Islet precursor cell (in vitro differentiated cells): ENCODE measurements at regions not wholly inside any gene's neighbourhood (a gene's known extent, or its start where the extent isn't known, plus 50 kb on each side); places are given as distances from the start of the nearest gene placed in this dataset.

ENCODE experiments used
- DNase-seq: peaks from one replicate; pipeline ENCODE4 v3.0.0-alpha.2; 2018

DNA sequence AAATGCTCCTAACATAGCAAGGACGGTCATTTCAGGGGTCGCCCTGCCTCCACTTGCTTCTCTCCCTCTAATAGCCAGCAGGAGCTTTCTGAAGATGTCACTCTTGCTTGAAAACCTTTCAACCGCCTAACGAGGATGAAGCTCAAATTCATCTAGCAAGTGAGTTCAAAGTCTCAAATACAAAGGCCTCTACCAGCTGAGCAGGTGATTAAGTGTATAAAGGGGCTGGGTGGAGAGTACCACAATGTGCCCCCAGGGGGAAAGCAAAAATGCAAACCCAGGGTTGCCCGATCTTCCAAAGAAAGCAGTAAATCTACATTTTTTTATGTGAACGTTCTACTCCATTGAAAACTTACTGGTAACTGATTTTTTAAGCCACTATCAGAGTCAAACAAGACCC, 50.4 kb upstream of the GRIP2 start:
- DNase-seq, result no peak

DNA sequence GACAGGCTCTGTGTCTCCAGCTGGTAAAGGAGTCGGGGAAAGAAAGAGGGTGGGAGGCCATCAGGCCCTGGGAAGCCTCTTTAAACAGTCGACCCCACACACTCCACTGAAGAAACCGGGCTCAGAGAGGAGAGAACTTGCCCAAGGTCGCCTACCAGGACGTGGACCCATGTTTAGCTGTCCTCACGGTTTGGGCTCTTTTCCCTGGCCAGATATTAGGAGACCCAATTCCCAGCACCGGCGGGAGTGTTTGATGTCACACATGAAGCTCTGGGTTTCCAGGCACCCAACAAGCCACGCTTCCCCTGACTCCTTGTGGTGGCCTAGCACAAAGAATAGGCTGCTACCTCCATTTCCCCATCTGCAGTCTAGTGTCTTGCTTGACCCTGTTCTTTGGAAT, 52.2 kb upstream of the GRIP2 start:
- DNase-seq, result no peak

DNA sequence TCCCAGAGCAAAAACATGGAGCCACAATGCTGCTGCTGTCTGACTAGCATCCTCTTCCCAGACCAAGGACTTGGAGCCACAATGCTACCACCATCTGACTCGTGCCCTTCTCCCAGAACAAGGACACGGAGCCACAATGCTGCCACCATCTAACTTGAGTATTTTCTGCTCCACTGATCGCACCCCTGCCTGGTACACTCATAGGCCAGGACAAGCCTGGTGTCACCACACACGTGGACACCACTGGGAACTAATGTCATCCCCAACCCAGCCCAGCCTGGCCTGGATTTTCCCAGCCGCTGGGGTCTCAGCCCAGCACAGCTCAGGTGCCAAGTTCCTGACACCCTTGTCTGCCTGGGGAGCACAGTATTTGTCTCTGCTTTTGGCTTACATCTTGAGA, 52.7 kb upstream of the GRIP2 start:
- DNase-seq, result no peak

DNA sequence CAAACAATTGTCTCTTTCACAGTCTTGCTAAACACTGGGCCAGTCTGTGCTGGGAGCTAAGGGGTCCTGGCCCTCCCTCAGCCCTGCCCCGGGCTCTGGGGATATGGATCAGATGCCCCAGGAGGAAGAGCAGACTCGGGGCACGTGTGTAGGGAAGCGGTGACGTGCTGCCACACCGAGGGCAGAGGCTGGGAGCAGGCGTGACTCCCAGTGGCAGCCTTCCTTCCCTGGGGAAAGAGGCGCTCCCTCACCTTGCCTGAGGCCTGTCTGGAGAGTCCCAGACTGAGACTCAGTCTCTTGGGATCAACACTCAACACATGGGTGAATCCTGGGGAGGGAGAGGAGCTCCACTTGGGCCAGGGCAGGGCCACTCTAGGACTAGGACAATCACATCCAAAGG, 54.1 kb upstream of the GRIP2 start:
- no peak for DNase-seq

DNA sequence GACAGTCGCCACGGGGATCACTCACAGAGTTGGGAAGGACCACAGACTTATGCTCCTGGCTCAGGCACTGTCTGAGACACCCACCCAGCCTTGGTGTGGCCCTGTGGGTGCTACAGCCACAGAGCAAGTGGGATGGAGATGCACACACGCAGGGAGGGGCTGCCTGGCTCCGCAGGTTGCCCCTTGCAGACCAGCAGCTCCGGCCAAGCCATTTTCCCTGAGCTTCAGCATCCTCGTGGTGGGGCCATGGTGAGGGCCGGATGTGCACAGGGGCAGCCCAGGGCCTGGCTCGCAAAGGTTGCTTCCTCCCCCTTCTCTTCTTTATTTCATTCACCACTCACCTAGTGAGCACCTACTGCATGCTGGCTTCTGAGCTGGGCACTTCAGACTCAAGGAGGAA, 55.4 kb upstream of the GRIP2 start:
- no peak for DNase-seq

DNA sequence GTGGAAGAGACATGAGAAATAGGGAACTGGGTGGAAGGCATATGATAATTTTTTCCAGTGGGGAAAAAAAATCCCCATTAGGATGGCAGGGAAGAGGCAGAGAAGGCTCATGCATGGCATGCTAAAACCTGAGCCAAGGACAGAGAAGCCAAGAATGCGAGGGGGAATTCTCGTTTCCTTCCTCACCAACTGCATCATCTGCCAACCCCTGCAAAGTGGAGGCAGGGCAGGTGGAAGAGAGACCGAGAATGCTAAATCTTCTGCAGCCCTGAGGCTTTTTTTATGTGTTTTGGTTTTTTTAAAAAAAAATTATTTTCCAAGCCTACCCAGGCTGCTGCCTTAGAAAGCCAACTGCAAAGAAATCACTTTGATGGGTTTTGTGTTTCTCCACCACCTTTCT, 54.3 kb upstream of the CCDC174 start:
- DNase-seq, result no peak

DNA sequence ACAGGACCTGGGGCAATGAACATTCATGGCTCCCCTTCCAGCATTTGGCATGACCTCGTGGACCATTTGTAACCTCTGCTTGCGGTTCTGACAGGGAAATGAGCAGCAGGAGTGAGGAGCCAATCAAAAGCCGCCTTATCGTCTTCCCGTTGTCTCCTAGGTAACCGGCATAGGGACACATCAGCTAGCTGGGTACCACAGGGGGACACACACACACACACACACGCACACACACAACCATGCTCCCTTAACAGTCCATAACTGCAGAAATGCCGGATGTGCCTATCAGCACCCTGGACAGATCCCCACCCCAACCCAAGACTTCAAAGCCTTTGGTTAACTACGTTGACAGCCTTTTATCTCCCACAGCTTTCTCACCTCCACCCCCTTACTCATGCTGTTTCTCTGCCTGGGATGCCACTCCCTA, 53.4 kb upstream of the CCDC174 start:
- peak; percentile 75 for DNase-seq

DNA sequence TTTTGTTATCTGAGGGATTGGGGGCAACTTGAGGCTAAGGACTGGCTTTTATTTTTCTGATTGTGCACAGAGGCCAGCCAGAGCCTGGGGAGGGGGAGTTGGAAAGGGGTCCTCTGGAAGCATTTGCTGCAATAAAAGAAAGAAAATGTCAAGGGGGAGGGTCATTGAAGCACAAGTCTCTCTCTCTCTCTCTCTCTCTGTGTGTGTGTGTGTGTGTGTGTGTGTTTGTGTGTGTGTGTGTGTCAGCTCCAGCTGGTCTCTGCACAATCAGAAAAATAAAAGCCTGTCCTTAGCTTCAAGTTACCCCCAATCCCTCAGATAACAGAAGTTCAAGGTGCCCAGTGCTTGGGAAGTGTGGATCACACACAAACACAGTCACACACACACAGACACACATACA, 52.1 kb upstream of the CCDC174 start:
- DNase-seq, result no peak

DNA sequence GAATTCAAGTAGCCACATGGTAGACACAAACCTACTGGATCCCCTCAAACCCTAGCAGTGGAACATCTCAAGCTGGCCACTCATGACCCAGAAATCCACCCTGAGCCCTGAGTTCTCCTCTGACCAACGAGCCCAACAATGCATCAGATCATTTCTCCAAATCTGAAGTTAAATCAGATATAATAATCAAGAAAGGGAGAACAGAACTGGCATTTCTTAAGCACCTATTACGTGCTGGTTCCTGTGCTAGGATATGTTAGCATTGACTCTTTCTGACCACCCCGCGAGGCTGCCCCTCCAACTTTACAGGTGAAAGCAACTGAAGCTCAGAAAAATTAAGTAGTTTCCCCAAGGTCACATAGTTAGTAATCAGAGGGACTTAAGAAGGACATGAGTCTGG, 51.5 kb upstream of the CCDC174 start:
- no peak for DNase-seq

DNA sequence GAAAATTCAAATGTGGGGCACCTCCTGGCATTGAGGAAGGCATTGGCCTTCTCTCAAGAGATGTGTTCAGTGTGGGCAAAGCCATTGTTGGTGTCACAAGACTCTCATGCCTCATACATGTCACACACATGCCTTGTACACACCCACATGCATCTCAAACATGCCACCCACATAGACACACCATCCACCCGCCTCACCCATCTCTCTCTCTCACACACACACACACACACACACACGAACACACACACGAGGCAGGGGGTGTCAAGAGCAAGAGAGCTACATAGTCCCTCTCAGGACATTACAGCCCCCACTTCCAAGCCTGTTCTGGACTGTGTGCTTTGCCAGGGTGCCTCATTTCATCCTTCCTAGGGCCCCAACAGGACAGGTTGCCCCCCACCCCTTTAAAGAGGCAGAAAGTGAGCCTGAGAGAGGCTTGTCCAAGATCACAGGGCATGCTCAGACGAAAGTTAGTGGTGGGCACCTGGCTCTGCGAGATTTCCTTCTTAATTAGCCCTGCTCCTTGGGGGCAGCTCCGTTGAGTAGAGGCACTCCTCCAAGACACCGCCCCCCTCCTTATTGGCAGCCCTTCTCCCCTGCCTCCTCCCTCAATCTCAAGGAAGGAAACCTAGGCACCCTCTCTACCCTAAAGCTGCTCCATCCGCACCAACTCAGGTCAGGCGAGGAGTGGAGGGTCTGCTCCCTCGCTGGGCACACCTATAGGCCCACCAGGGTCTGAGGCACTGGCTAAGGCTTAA, 50.5 kb upstream of the CCDC174 start:
- no peak for DNase-seq

DNA sequence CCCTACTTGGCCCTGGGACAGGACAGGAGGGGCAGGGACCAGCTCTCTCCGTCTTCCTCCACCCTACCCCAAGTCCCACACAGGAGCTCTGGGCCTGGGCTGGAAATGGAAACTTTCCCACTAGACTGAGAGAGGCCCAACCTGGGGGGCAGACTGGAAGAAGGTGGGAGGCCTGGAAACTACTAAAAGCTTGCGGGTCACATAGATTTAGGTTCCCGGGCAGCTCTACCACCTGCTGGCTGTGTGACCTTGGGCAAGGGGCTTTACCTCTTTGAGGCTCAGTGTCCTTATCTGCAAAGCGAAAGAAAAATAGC, 49.9 kb upstream of the CCDC174 start:
- no peak for DNase-seq
